Inferior parietal cortex (tissue), 1 donor: ENCODE measurements at regions not wholly inside any gene's neighbourhood (a gene's known extent, or its start where the extent isn't known, plus 50 kb on each side); places are given as distances from the start of the nearest gene placed in this dataset.
A peak's percentile ranks its signal among the peaks of the same experiment; 100 is the strongest.

ENCODE experiments used
- DNase-seq: peaks from one replicate; pipeline ENCODE4 v3.0.0-alpha.2; 2016; ENCODE audit errors: extremely low spot score

- no peak for DNase-seq
These were observed 257.4 kb upstream of the CAMK1G start for GRCh38 chr1:209326076-209326475.

GRCh38 chr1:209326831-209327230 lies 256.7 kb upstream of the CAMK1G start:
- DNase-seq = no peak

- no peak for DNase-seq
These were observed 255.3 kb upstream of the CAMK1G start for GRCh38 chr1:209328196-209328595.

GRCh38 chr1:209335178-209335577 lies 248.3 kb upstream of the CAMK1G start:
- no peak for DNase-seq

GRCh38 chr1:209341146-209341545 lies 242.4 kb upstream of the CAMK1G start:
- no peak for DNase-seq

GRCh38 chr1:209341673-209342420 lies 241.7 kb upstream of the CAMK1G start:
- no peak for DNase-seq

- DNase-seq = no peak
These were observed 240.9 kb upstream of the CAMK1G start for GRCh38 chr1:209342441-209343175.

- no peak for DNase-seq
These were observed 240.0 kb upstream of the CAMK1G start for GRCh38 chr1:209343511-209343910.

- no peak for DNase-seq
These were observed 239.4 kb upstream of the CAMK1G start for GRCh38 chr1:209344156-209344555.

- DNase-seq = no peak
These were observed 233.9 kb upstream of the CAMK1G start for GRCh38 chr1:209349363-209350308.

- DNase-seq = no peak
These were observed 230.5 kb upstream of the CAMK1G start for GRCh38 chr1:209353053-209353452.

GRCh38 chr1:209354111-209354839 lies 229.2 kb upstream of the CAMK1G start:
- DNase-seq = peak; percentile 88

- DNase-seq = no peak
These were observed 228.7 kb upstream of the CAMK1G start for GRCh38 chr1:209354840-209355165.

GRCh38 chr1:209355415-209355814 lies 228.1 kb upstream of the CAMK1G start:
- DNase-seq = no peak

GRCh38 chr1:209356976-209357377 lies 226.5 kb upstream of the CAMK1G start:
- no peak for DNase-seq

GRCh38 chr1:209363112-209363511 lies 220.4 kb upstream of the CAMK1G start:
- DNase-seq = peak; percentile 68

GRCh38 chr1:209364716-209365115 lies 218.8 kb upstream of the CAMK1G start:
- no peak for DNase-seq

- DNase-seq = peak; percentile 17
These were observed 216.3 kb upstream of the CAMK1G start for GRCh38 chr1:209367061-209367772.

- DNase-seq = peak; percentile 50
These were observed 214.5 kb upstream of the CAMK1G start for GRCh38 chr1:209368864-209369598.
